HG03025 (cell line): ENCODE measurements at regions not wholly inside any gene's neighbourhood (a gene's known extent, or its start where the extent isn't known, plus 50 kb on each side); places are given as distances from the start of the nearest gene placed in this dataset.

ENCODE experiments used
- ATAC-seq: cut with Tn5 transposase; IDR thresholded peaks from one replicate; pipeline ENCODE4 v1.9.1; 2021; ENCODE audit warnings: mild to moderate bottlenecking, moderate library complexity; ENCODE audit not compliant: unreplicated experiment, low FRiP score

DNA sequence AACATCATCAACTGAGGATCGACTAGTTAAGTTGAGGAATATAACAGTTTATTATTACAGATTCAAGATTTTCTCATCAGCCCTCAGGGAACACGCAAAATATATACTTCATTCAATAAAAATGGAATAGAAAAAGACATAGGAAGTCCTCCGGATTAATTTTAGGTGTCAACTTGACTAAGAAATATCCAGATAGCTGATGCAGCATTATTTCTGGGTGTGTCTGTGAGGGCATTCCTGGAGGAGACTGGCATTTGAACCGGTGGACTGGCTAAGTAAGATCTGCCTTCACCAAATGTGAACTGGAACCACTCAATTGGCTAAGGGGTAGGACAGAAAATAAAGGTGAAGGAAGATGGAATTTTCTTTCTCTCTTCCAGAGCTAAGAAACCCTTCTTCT lies 845.3 kb downstream of the SOCS6 start:
- no peak for ATAC-seq

GRCh38 chr18:71131918-71132317 lies 843.1 kb downstream of the SOCS6 start:
- no peak for ATAC-seq

- no peak for ATAC-seq
Observed at GRCh38 chr18:71130351-71130750, 841.5 kb downstream of the SOCS6 start.

GRCh38 chr18:71125581-71125980 lies 836.7 kb downstream of the SOCS6 start:
- ATAC-seq: no peak

DNA sequence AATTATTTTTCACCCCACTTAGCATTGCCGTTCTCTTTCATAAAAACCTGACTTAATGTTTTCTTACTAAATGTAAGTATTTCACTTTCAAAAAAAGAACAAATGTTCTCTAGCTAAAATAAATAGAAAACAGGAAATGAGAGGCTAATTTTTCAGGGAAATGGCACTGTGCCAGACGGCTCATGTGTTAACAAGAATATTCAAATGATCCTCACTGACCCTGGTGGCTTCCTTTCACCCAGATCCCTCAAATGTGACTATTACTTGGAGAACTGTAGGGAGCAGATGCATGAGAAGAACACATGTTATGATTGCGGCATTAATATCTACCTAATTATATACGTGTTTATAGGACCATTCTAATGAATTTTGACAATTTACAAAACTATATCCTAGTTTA lies 827.7 kb downstream of the SOCS6 start:
- no peak for ATAC-seq

DNA sequence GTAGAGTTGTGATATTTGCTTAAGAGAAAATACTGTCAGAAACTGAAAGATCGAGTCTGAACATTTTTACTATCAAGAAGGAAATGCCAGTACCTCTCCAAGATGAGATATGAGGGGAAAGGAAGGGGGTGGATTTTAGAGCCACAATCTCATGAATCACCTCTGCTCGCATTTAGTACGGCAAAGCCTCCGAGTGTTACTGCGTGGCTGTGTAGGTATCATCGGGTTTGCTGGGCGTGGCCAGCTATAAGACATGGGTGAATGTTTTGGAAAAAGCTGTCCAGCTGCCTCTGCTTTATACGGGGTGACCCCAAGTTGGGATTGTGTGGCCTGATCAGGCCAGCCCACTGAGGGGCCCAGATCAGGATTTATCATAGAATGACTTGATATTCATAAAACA lies 826.4 kb downstream of the SOCS6 start:
- no peak for ATAC-seq

GRCh38 chr18:71114550-71115210 lies 825.8 kb downstream of the SOCS6 start:
- ATAC-seq: no peak

DNA sequence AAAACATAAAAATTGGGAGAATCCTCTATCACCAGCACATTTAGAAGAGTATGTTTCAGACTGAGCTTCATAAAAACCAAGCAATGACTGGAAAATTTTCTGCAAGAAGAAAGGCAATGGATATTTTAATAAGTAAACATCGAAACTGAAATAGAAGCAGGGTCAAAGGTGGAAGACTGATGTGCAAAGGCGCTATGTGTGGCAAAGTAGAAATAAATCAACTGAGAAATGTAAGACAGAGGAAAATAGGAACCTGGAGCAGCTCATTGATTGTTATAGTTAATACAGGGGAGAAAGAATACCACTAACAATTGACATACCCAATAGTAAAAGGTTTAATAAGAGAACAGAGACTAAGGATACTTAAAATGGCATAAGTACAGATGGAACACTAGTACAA lies 818.4 kb downstream of the SOCS6 start:
- ATAC-seq: no peak

DNA sequence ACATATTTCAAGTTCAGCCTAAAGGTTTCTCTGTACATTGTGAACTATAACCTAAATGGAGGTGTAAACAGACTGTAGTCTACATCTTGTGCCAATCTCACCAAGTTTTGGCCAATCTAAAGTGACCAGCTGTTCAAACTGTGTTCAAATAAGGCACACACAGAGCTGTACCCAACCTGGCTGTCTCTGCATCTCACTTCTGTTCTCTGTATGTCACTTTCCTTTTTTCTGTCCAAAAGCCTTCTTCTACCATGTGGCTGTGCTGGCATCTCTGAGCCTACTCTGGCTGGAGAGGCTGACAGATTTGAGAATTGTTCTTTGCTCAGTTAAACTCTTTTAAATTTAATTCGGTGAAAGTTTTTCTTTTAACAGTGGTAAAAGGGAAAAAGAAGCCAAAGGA lies 817.9 kb downstream of the SOCS6 start:
- no peak for ATAC-seq

- no peak for ATAC-seq
Observed at GRCh38 chr18:71105994-71106546, 817.2 kb downstream of the SOCS6 start.

- ATAC-seq: no peak
Observed at GRCh38 chr18:71105078-71105819, 816.4 kb downstream of the SOCS6 start.

DNA sequence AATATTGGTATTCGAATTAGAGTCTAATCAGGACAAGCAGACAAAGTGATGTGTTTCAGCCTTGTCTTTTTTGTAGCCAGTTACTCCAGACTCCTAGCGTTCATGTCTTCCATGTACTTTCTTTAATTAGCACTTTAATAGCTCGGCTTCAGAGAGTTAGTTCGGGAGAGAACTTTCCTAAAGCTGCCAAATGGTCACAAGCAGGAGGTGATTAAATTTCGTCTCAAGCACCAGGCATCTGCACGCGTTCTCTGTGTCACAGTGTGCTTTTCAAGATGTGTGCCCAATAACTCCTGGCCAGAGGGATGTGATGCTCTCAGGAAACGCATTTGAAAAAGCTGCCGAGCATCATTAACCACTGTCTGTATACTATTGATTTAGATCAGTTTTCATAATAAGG lies 790.8 kb downstream of the SOCS6 start:
- ATAC-seq: no peak

GRCh38 chr18:71077451-71077850 lies 788.6 kb downstream of the SOCS6 start:
- no peak for ATAC-seq

DNA sequence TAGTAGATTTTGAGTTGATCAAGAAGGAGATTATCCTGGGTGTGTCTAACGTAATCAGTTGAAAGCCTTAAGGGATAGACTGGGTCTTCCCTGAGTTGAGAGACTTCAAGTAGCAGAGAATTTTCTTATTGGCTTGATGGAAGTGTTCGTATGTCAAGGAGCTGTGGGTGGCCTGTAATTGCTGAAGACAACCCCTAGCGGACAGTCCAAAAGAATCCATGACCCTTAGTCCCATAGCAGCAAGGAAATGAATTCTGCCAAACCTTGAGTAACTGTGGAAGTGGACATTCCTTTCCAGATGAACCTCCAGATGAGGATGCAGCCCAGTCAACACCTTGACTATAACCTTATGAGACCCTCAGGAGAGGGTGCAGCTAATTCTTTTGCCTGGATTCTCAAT lies 786.3 kb downstream of the SOCS6 start:
- no peak for ATAC-seq

GRCh38 chr18:71068338-71068737 lies 779.5 kb downstream of the SOCS6 start:
- no peak for ATAC-seq

- ATAC-seq: no peak
Observed at GRCh38 chr18:71049893-71050292, 761.0 kb downstream of the SOCS6 start.

GRCh38 chr18:71047882-71048281 lies 759.0 kb downstream of the SOCS6 start:
- no peak for ATAC-seq

- no peak for ATAC-seq
Observed at GRCh38 chr18:71045331-71046065, 756.7 kb downstream of the SOCS6 start.

DNA sequence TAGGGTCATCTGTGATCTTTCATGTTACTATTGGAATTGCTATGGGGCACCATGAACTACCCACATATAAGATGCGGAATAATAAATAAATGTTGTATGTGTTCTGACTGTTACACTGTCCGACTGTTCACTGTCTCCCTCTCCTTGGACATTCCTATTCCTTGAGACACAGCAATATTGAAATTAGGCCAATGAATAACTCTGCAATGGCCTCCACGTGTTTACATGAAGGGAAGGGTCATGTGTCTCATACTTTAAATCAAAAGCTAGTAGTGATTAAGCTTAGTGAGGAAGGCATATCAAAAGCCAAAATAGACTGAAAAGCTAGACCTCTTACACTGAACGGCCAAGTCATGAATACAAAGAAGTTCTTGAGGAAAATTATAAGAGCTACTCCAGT lies 751.3 kb downstream of the SOCS6 start:
- no peak for ATAC-seq

- ATAC-seq: no peak
Observed at GRCh38 chr18:71038196-71038595, 749.4 kb downstream of the SOCS6 start.

DNA sequence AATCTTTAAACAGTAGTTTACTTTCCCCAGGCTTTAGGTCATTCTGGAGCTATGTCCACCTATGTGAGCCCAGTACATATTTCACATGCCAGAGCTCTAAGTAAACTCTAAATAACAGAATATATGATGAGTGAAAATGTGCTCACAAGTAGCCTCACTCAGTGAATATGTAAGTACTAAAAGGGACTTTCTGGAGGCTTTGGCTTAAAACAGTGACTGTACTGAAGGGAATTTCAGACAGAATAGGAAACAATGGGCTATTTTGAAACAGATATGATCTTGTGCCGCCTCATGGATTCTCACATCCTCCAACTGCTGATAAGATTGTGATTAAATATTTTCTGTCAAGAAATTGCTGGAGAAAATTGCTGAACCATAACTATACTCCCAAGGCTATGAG lies 747.9 kb downstream of the SOCS6 start:
- no peak for ATAC-seq
